ENCODE measurements at regions not wholly inside any gene's neighbourhood (a gene's known extent, or its start where the extent isn't known, plus 50 kb on each side); places are given as distances from the start of the nearest gene placed in this dataset.
"Not testable (repeated sequence)": the region's sequence is repeated elsewhere in the genome, so short reads cannot be mapped to it uniquely, and the experiment has no call there.

DNA sequence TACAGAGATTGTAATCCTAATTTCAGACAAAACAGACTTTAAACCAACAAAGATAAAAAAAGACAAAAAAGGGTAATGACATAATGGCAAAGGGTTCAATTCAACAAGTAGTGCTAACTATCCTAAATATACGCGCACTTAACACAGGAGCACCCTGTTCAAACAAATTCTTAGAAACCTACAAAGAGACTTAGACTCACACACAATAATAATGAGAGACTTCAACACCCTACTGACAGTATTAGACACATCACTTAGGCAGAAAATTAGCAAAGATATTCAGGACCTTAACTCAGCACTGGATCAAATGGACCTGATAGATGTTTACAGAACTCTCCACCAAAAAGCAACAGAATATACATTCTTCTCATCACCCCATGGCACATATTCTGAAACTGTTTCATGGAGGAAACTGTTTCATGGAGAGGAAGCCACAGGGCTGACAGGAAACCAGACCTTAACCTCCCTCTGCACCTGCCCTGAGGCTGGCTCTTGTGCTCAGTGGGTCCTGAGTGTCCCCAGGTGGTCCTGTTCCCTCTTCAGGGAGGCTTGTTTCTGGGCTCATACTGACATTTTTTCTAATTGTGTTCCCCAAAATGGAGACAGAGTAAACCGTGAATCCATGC is 54.7 kb downstream of the OR4M2 start:
- H3K4me3 ChIP-seq (ENCODE audit: low read length); DNase-seq (ENCODE audit: low read depth, low spot score): not testable (repeated sequence)

DNA sequence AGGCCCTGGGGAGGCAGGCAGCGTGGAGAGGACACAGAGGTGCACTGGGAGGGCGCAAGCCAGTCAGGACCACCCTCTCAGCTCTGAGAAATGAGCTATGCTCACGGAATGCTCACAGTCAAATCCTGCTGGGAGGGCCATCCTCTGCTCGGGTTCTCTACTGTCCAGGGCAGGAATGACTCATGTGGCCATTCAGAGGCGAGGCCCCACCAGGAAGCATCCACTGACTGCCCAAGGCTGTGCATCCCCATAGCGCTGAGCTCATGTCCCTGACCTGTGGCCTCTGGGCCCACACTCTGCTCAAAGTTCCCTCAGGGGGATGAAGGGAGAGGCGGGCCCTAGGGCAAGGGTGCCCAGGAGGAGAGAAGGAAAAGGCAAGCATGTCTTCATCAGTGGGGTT is 57.2 kb downstream of the OR4M2 start:
- not testable (repeated sequence) for H3K4me3 ChIP-seq (ENCODE audit: low read length); DNase-seq (ENCODE audit: low read depth, low spot score)

DNA sequence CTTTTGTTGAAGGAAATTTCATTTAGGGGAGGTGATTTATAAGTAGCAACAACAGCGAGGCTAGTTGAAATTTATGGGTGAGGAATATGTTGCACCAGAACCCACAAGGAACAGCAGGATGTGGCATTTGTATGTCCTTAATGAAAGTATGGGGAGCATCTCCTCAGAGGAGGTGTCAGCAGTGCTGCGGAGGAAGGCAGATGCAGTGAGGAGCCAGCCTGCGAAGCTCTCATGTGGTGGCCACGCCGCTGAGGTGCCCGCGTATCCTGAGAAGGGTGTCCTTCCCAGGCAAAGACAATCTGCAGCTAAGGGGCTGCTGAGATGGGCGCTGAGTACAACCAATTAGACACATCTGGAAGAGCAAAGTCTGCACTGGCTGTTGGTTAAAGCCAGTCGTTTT is 60.8 kb downstream of the OR4M2 start:
- not testable (repeated sequence) for DNase-seq (ENCODE audit: low read depth, low spot score); H3K4me3 ChIP-seq (ENCODE audit: low read length)

DNA sequence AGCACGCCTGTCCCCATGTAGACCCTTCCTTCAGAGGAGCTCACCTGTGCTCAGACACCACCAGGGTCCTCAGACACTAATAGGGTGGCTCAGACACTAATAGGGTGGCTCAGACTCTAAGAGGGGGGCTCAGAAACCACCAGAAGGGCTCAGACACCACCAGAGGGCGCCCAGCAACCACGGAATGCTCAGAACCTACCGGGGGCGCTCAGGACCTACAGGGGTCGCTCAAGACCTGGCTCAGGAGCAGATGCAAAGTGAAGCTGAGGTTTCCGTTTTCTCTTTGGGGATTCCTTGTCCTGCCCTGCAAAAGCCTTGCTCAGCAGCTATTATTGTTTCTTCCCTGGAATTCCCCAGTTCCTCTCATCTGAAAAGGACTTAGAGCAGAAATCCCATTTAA is 67.8 kb downstream of the OR4M2 start:
- not testable (repeated sequence) for DNase-seq (ENCODE audit: low read depth, low spot score); H3K4me3 ChIP-seq (ENCODE audit: low read length)

DNA sequence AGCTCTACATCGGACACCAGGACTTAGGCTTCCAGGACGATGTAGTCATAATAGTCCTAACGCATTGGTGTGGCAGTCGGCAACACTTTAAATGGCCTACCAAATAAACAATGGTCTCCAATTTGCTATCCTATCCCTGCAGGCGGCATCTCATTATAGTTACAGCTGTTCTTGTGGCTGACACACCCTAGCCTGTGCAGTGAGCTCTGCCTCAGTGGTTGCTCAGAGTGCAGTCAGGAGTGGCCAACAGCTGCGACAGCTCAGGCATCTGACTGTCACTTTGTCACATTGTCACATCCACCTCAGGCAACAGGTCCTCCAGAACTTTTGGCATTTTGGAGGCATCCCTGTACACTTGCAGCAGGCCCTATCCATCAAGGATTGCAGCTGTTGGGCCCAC is 77.9 kb downstream of the OR4M2 start:
- not testable (repeated sequence) for DNase-seq (ENCODE audit: low read depth, low spot score); H3K4me3 ChIP-seq (ENCODE audit: low read length)

DNA sequence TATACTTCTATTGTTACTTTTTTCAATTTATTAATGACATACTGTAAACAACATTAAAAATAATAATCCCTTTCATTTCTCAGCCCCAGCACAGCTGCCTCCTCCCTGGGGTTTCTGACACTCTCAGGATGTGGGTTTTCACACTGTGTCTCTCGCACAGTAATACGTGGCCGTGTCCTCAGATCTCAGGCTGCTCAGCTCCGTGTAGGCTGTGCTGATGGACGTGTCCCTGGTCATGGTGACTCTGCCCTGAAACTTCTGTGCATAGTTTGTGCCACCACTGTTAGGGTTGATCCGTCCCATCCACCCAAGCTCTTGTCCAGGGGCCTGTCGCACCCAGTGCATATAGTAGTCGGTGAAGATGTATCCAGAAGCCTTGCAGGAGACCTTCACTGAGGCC is 80.0 kb downstream of the OR4M2 start:
- not testable (repeated sequence) for H3K4me3 ChIP-seq (ENCODE audit: low read length); DNase-seq (ENCODE audit: low read depth, low spot score)

DNA sequence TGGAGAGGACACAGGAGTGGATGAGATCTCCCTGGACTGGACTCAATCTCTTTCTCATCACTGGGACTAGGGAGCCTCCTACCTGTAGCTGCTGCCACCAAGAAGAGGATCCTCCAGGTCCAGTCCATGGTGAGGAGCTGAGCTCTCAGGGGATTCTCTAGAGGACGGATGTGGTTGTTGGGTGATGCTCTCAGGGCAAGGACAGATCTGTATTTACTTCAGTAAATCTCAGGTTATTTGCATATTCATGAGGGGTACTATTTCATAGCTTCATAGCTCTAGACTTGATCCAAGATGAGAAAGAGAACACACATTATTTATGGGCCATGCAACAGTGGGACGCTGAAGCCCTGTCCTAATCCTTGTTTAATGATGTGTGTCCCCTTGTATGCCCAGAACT is 80.4 kb downstream of the OR4M2 start:
- not testable (repeated sequence) for H3K4me3 ChIP-seq (ENCODE audit: low read length); DNase-seq (ENCODE audit: low read depth, low spot score)

DNA sequence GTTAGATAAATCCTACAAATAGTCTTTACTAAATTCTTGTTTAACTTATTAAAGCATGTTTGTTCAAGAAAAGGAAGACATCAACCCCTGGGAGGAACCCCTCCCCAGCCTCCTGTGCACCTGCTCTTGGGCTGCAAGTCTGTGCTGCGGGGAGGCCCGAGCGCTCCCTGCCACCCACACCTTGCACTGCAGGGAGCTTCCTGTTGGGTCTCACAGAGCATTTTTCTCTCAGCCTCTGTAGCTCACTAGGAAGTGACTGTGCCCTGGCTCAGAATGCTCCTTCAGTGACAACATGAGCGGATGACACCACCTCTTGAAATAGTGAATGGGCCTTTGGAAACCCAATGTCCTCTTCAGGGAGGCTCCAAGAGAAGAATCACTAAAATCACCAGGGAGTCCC is 81.1 kb downstream of the OR4M2 start:
- H3K4me3 ChIP-seq (ENCODE audit: low read length); DNase-seq (ENCODE audit: low read depth, low spot score): not testable (repeated sequence)

DNA sequence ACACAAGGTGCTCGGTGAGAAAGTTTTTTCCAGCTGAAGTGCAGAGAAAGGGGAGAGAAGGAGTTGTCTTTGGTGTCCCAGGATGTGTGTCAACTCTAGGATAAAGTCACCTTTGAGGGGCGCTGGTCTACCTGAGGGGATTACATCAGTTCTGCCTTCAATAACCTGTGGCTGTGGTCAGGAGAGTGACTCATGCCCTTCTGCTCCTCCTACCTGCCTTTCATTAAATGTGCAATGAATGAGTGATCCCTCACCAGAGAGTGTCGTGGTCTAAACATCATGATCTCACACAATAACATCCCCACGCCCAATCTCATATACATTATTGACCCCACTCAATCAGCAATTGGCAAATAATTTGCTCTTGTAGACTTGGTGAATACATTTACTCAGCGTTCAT is 83.4 kb downstream of the OR4M2 start:
- H3K4me3 ChIP-seq (ENCODE audit: low read length); DNase-seq (ENCODE audit: low read depth, low spot score): not testable (repeated sequence)

DNA sequence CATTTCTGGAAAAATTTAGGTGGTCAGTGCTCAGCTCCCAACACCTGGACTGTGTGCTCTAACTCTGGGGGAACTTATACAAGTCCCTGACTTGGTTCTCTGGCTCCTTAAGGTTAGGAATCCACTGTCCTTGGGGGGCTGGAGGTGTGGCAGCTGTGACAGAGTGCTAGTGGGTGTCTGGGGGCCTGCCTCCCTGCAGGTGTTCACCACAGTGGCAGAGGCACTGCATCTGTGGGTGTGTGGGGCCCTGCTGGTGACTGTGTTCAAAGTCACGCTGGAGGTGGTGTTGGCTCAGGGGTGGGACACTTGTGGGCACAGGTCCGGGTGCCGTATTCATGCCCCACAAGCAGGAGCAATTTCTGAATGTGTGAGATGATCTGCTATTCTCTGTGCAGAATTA is 87.2 kb downstream of the OR4M2 start:
- not testable (repeated sequence) for H3K4me3 ChIP-seq (ENCODE audit: low read length); DNase-seq (ENCODE audit: low read depth, low spot score)

DNA sequence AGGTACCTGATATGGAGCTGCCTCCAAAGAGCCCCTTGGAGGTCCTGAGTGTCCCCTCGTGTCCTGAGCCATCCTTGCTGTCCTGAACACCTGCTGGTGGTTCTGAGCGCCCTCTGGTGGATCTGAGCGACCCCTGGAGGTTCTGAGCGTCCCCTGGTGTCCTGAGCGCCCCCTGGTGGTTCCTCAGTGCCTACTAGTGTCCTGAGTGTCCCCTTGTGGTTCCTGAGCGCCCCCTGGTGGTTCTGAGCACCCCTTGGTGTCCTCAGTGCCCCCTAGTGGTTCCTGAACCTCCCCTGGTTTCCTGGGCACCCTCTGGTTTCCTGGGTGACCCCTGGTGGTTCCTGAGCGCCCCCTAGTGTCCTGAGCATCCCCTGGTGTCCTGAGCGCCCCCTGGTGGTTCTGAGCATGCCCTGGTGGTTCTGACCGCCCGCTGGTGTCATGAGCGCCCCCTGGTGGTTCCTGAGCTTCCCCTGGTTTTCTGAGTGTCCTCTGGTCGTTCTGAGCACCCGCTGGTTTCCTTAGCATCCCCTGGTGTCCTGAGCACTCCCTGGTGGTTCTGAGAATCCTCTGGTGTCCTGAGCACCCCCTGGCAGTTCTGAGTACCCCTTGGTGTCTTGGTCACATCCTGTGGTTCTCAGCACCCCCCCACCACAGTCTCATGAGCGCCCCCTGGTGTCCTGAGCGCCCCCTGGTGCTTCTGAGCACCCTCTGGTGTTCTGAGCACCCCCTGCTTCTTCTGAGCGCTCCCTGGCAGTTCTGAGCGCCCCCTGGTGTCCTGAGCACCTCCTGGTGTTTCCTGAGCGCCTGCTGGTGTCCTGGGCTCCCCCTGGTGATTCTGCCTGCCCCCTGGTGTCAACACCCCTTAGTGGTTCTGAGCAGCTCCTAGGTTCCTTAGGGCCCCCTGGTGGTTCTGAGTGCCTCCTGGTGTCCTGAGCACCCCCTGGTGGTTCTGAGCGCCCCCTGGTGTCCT is 93.0 kb downstream of the OR4M2 start:
- DNase-seq (ENCODE audit: low read depth, low spot score); H3K4me3 ChIP-seq (ENCODE audit: low read length): not testable (repeated sequence)

DNA sequence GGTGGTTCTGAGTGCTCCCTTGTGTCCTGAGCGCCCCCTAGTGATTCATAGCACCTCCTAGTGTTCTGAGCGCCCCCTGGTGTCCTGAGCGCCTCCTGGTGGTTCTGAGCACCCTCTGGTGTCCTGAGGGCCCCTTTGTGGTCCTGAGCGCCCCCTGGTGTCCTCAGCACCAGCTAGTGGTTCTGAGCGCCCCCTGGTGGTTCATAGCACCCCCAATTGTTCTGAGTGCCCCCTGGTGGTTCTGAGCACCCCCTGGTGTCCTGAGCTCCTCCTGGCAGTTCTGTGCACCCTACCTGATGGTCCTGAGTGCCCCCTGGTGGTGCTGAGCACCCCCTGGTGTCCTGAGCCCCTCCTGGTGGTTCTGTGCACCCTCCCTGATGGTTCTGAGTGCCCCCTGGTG is 93.8 kb downstream of the OR4M2 start:
- DNase-seq (ENCODE audit: low read depth, low spot score); H3K4me3 ChIP-seq (ENCODE audit: low read length): not testable (repeated sequence)

DNA sequence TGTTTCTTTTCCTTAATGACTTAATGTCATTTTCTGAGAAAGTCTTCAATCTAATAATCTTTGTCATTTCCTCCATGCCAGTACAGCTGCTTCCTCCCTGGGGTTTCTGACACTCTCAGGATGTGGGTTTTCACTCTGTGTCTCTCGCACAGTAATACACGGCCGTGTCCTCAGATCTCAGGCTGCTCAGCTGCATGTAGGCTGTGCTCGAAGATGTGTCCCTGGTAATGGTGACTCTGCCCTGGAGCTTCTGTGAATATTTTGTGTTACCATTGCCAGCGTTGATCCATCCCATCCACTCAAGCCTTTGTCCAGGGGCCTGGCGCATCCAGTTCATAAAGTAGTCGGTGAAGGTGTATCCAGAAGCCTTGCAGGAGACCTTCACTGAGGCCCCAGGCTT is 97.6 kb downstream of the OR4M2 start:
- H3K4me3 ChIP-seq (ENCODE audit: low read length); DNase-seq (ENCODE audit: low read depth, low spot score): not testable (repeated sequence)

DNA sequence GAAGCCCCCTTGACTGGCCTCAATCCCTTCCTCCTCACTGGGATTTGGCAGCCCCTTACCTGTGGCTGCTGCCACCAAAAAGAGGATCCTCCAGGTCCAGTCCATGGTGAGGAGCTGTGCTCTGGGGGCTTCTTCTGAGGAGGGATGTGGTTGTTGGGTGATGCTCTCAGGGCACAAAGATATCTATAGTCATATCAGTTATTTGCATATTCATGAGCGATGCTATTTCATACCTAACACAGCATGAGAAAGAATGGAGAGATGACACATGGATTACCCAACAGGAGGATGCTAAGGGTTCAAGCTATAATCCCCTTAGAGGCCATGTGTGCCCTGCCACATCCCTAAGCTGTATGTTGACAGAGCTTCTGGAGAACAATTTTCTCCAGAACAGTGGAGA is 98.1 kb downstream of the OR4M2 start:
- DNase-seq (ENCODE audit: low read depth, low spot score); H3K4me3 ChIP-seq (ENCODE audit: low read length): not testable (repeated sequence)

DNA sequence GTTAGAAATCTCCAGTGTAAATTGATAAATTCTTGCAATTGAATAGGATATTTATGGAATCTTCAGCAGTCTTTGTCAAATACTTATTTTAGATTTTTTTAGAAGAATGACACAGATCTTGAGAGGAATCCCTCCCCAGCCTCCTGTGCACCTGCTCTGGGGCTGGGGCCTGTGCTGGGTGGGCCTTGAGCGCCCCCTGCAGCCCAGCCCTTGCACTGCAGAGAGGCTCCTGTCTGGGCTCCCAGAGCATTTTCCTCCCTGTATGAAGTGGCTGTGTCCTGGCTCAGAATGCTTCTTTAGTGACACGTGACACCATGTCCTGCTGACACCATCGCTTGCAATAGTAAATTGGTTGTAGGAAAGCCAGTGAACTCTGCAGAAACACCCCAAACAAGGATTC is 98.7 kb downstream of the OR4M2 start:
- DNase-seq (ENCODE audit: low read depth, low spot score); H3K4me3 ChIP-seq (ENCODE audit: low read length): not testable (repeated sequence)

DNA sequence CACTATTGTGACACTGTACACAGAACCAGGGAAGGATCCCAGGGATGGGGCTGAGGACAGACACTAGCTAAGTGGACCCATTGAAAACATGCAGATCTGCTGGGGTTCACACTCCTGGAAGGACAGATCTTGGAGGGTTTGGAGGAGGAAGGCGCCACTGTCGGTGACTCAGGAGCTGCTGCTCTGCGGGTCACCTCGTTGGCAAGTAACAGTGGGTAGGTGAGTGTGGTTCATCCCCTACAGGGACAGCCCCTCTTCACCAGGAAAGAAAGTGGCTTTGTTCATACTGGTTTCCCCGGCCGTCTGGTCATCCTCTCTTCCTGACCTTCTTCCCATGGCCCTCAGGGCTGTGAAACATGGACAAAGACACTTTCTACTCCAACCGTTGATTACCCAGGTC is 100.3 kb downstream of the OR4M2 start:
- not testable (repeated sequence) for H3K4me3 ChIP-seq (ENCODE audit: low read length); DNase-seq (ENCODE audit: low read depth, low spot score)

DNA sequence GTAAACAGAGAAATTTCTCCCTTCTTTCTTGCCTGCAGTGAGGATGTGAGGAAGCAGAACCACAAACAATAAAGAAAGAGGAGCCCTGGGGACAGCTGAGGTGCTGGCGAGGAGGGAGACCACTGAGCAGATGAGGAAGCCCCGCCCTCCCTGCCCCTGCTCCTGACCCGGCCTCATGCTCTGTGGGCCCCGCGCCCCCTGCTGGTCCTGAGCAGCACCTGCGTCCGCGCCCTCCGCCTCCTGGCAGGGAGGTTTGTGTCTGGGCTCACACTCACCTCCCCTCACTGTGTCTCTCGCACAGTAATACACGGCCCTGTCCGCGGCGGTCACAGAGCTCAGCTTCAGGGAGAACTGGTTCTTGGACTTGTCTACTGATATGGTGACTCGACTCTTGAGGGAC is 104.4 kb downstream of the OR4M2 start:
- not testable (repeated sequence) for DNase-seq (ENCODE audit: low read depth, low spot score); H3K4me3 ChIP-seq (ENCODE audit: low read length)

DNA sequence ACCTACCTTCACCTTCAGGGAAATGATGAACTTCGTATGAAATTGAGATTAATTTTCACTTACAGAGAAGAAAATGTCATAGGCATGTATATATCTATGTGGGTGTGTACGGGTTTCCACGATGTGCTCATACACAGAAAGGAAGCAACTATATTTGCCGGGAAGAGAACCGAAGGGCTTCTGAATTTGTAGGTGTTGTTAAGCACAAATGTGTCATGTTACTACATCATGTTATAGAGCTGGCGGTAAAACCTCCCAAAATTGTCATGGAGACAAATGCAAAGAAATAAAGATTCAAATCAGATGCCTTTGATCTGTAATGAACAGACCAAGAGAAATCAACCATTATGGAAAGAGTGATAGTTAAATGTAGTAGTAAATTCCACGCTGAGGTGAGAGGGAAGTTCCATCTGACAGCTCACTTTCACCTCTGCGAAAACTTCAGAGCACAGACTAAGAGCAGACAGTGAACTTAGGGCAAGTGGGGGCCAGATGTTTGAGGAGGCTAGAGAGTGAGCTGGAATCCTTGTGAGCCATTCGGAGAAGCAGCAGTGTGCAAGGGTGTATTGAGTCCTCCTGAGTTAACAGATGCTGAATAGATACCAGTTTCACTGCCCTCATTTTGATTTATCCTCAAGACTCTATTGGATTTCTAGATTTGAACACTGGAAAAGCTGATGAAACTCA is 106.7 kb downstream of the OR4M2 start:
- DNase-seq (ENCODE audit: low read depth, low spot score); H3K4me3 ChIP-seq (ENCODE audit: low read length): not testable (repeated sequence)

DNA sequence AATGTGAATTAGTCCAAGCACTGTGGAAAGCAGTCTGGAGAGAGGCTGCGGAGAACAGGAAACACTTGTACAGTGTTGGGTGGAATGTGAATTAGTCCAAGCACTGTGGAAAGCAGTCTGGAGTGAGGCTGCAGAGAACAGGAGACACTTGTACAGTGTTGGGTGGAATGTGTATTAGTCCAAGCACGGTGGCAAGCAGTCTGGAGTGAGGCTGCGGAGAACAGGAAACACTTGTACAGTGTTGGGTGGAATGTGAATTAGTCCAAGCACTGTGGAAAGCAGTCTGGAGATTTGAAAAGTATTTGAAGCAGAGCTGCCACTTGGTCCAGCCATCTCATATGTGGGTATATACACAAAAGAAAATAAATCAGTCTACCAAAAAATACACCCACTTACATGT is 111.5 kb downstream of the OR4M2 start:
- H3K4me3 ChIP-seq (ENCODE audit: low read length); DNase-seq (ENCODE audit: low read depth, low spot score): not testable (repeated sequence)
